Ishikawa (cell line): ENCODE measurements at regions not wholly inside any gene's neighbourhood (a gene's known extent, or its start where the extent isn't known, plus 50 kb on each side); places are given as distances from the start of the nearest gene placed in this dataset.

Source experiments
- CREB1 ChIP-seq: IDR thresholded peaks from 2 replicates; pipeline ENCODE4 v1.6.1; 2012; ENCODE audit warnings: low read depth
- EP300 ChIP-seq: IDR thresholded peaks from 2 replicates; pipeline ENCODE4 v1.6.1; 2012; ENCODE audit warnings: borderline replicate concordance
- MAX ChIP-seq: IDR thresholded peaks from 2 replicates; pipeline ENCODE4 v1.6.1; 2012
- NFIC ChIP-seq: IDR thresholded peaks from 2 replicates; pipeline ENCODE4 v1.6.1; 2012
- RAD21 ChIP-seq: IDR thresholded peaks from 2 replicates; pipeline ENCODE4 v1.6.1; 2012; ENCODE audit warnings: low read depth
- REST ChIP-seq: IDR thresholded peaks from 2 replicates; pipeline ENCODE4 v1.6.1; 2012; ENCODE audit warnings: low read depth, mild to moderate bottlenecking
- TAF1 ChIP-seq: IDR thresholded peaks from 2 replicates; pipeline ENCODE4 v1.6.1; 2012; ENCODE audit warnings: low read depth, mild to moderate bottlenecking
- TEAD4 ChIP-seq: IDR thresholded peaks from 2 replicates; pipeline ENCODE4 v1.6.1; 2012
- YY1 ChIP-seq: IDR thresholded peaks from 2 replicates; pipeline ENCODE4 v1.6.1; 2012; ENCODE audit warnings: low read depth
- ZBTB7A ChIP-seq: IDR thresholded peaks from 2 replicates; pipeline ENCODE4 v1.6.1; 2012; ENCODE audit warnings: low read depth

- TF ChIP-seq ZBTB7A (no peak), EP300 (no peak), MAX (no peak), YY1 (no peak), TEAD4 (no peak), RAD21 (no peak), CREB1 (no peak), TAF1 (no peak), REST (no peak), NFIC (no peak)
Measured at GRCh38 chr4:1466034-1466862, 60.0 kb upstream of the NKX1-1 start.
